Esophagus (tissue), 2 donors: ENCODE measurements at regions not wholly inside any gene's neighbourhood (a gene's known extent, or its start where the extent isn't known, plus 50 kb on each side); places are given as distances from the start of the nearest gene placed in this dataset.
A peak's percentile ranks its signal among the peaks of the same experiment; 100 is the strongest.
"Not testable (repeated sequence)": the region's sequence is repeated elsewhere in the genome, so short reads cannot be mapped to it uniquely, and the experiment has no call there.

Source experiments
- H3K27ac ChIP-seq, 2 donors: one replicate each; pipeline ENCODE4 v1.5.1; 2013; ENCODE audit warnings: low read depth in 2 of 2, mild to moderate bottlenecking in 2 of 2, inconsistent platforms in 1 of 2, low read length in 1 of 2, moderate library complexity in 1 of 2
- H3K27me3 ChIP-seq, 2 donors: one replicate each; pipeline ENCODE4 v1.6.1; 2013; ENCODE audit warnings: low read length in 2 of 2, control low read depth in 1 of 2, mild to moderate bottlenecking in 1 of 2; ENCODE audit not compliant: insufficient read depth in 2 of 2, control insufficient read depth in 1 of 2
- H3K36me3 ChIP-seq, 2 donors: one replicate each; pipeline ENCODE4 v1.6.1; 2013; ENCODE audit warnings: low read length in 1 of 2; ENCODE audit not compliant: control insufficient read depth in 2 of 2, insufficient read depth in 2 of 2
- H3K4me1 ChIP-seq, 2 donors: one replicate each; pipeline ENCODE4 v1.6.1; 2013; ENCODE audit warnings: low read length in 1 of 2; ENCODE audit not compliant: control insufficient read depth in 2 of 2, insufficient read depth in 2 of 2
- H3K4me3 ChIP-seq, 2 donors: one replicate each; pipeline ENCODE4 v1.5.1; 2013; ENCODE audit warnings: low read length in 2 of 2, mild to moderate bottlenecking in 2 of 2, low read depth in 1 of 2, moderate library complexity in 1 of 2
- H3K9me3 ChIP-seq, 2 donors: one replicate each; pipeline ENCODE4 v1.6.1; 2013; ENCODE audit warnings: mild to moderate bottlenecking in 2 of 2, low read depth in 1 of 2, low read length in 1 of 2, moderate library complexity in 1 of 2; ENCODE audit not compliant: control insufficient read depth in 2 of 2, insufficient read depth in 1 of 2
- WGBS, 2 donors: extraction: QIAGEN DNeasy Blood & Tissue Kit; methylation state at CpG; one replicate each; pipeline ENCODE4 v1.1.7; 2013; 5-methylcytosine and 5-hydroxymethylcytosine counted together
- donor health status: healthy with polysubstance abuse.
- donor health status: Bipolar disorder and iron deficiency.

DNA sequence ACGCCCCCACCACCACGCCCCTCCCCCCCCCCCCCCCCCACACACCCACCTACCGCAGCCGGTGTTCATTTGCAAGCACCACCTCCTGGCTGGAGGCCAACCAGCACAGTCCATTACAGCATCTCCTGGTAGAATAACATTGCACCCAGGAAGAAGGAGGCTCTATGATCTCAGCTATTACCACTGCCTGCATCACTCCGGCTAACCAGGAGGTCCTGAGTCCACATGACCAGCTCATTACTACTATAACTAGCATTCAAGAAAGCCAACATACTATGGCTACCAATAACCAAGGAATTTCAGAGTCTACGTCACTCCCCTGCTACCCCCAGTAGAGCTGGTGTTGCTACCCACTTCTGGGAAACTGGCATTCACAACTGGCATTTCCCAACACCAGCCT, 81.1 kb upstream of the ALOX12 start:
- Histone ChIP-seq H3K4me3 (no peak overlapping the region), H3K9me3 (no peaks in the 10 kb centered on the region), H3K27me3 (no peaks in the 10 kb centered on the region), H3K4me1 (no peaks in the 10 kb centered on the region), H3K27ac (no peak overlapping the region), H3K36me3 (no peaks in the 10 kb centered on the region)
- WGBS, 2 donors = 44% methylated on average over 4 to 6 of the region's 6 CpGs

DNA sequence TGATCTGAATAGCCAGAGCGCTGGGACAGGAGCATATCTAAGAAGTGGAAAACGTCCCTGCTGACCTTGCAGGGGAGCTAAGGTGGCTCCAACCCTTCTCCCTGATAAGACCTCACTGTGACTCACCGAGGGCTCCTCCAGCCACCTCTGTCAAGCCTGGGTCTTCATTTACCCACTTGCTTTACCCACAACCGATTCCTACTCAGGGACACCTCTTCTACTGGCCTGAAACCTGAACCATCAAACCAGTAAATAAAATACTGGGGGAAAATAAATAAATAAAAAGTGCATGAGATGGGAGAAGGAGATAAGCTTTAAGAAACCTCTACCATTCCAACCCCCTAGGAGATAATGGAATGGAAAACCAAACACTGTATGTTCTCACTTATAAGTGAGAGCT, 80.2 kb upstream of the ALOX12 start:
- Histone ChIP-seq H3K27me3 (no peaks in the 10 kb centered on the region), H3K4me3 (no peak overlapping the region), H3K4me1 (no peaks in the 10 kb centered on the region), H3K36me3 (no peaks in the 10 kb centered on the region), H3K9me3 (no peaks in the 10 kb centered on the region), H3K27ac (no peak overlapping the region)
- WGBS, 2 donors = 78 to 87% methylated on average over 4 of the region's 4 CpGs

DNA sequence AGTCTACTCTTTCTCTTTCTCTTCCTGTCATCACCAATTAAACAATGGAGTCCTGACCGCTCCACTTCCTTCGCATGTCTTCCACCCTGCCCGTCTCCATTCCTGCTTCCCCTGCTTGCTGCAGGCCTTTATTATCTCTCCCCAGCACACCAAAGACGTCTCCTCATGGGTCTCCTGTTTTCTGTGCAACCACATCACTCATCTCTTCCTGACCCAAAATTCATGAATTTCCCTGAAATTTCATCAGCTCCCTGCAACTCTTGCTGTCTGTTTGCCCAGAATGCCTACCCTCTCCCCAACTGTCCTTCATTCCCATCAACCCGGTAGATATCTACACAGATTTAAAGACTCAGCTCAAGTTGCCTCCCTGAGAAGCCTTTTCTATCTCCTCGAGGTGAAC, 76.7 kb upstream of the ALOX12 start:
- Histone ChIP-seq H3K9me3 (no peaks in the 10 kb centered on the region), H3K36me3 (no peaks in the 10 kb centered on the region), H3K27me3 (no peaks in the 10 kb centered on the region), H3K4me3 (no peak overlapping the region), H3K4me1 (no peaks in the 10 kb centered on the region), H3K27ac (no peak overlapping the region)
- WGBS, 2 donors = 75% methylated on average over 6 of the region's 6 CpGs

DNA sequence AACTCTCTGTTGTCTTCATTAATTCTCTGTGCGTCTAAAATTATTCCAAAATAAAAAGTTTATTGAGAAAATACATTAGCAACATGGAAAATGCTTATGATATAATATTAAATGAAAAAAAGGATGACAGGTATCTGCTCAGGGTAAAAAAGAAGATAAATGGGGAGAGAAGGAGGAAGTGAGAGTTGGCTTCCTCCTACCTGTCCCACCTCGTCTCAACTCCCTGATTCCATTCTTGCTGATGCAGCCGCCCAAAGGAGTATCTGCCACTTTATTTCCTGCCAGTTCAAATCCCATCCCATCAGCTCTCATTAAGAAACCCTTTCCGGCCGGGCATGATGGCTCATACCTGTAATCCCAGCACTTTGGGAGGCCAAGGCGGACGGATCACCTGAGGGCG, 72.5 kb upstream of the ALOX12 start:
- no peaks in the 10 kb centered on the region for H3K4me1 ChIP-seq
- peak overlapping the region in 1 of 2 donors; percentile 7 for H3K27ac ChIP-seq
- H3K4me3 ChIP-seq = no peak overlapping the region
- H3K27me3 ChIP-seq = no peaks in the 10 kb centered on the region
- WGBS, 2 donors = 80 to 81% methylated on average over 8 of the region's 8 CpGs
- H3K36me3 ChIP-seq = no peaks in the 10 kb centered on the region
- H3K9me3 ChIP-seq = no peaks in the 10 kb centered on the region

DNA sequence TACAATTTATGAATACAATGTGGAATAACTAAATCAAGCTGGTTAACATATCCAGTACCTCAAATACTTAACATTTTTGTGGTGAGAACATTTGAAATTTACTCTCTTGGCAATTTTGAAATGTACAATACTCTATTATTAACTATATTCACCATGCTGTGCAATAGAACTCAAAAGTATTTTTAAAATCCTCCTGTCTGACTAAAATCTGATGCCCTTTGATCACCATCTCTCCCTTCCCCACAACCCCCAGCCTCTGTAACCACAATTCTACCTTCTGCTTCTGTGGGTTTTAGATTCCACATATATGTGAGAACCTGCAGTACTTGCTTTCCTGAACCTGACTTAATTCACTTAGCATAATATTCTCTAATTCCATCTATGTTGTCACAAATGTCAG, 71.6 kb upstream of the ALOX12 start:
- H3K4me3 ChIP-seq = no peak overlapping the region
- H3K27me3 ChIP-seq = no peaks in the 10 kb centered on the region
- no peaks in the 10 kb centered on the region for H3K4me1 ChIP-seq
- no peaks in the 10 kb centered on the region for H3K9me3 ChIP-seq
- no peak overlapping the region for H3K27ac ChIP-seq
- no peaks in the 10 kb centered on the region for H3K36me3 ChIP-seq

DNA sequence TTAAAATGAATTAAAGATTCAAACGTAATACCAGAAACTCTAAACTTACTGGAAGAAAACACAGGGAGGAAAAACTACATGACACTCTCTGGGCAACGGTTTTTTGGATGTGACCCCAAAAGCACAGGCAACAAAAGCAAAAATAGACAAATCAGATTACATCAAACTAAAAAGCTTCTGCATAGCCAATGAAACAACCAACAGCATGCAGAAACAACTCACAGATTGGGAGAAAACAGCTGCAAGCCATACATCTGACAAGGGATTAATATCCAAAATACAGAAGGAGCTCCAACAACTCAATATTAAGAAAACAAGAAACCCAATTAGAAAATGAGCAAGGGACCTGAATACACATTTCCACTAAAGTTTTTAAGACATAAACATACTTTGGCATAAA, 69.2 kb upstream of the ALOX12 start:
- H3K4me3 ChIP-seq = no peak overlapping the region
- no peaks in the 10 kb centered on the region for H3K27me3 ChIP-seq
- no peaks in the 10 kb centered on the region for H3K9me3 ChIP-seq
- H3K4me1 ChIP-seq = no peaks in the 10 kb centered on the region
- WGBS, 2 donors = 57 to 68% methylated on average over 2 of the region's 2 CpGs
- H3K36me3 ChIP-seq = no peaks in the 10 kb centered on the region
- no peak overlapping the region for H3K27ac ChIP-seq

DNA sequence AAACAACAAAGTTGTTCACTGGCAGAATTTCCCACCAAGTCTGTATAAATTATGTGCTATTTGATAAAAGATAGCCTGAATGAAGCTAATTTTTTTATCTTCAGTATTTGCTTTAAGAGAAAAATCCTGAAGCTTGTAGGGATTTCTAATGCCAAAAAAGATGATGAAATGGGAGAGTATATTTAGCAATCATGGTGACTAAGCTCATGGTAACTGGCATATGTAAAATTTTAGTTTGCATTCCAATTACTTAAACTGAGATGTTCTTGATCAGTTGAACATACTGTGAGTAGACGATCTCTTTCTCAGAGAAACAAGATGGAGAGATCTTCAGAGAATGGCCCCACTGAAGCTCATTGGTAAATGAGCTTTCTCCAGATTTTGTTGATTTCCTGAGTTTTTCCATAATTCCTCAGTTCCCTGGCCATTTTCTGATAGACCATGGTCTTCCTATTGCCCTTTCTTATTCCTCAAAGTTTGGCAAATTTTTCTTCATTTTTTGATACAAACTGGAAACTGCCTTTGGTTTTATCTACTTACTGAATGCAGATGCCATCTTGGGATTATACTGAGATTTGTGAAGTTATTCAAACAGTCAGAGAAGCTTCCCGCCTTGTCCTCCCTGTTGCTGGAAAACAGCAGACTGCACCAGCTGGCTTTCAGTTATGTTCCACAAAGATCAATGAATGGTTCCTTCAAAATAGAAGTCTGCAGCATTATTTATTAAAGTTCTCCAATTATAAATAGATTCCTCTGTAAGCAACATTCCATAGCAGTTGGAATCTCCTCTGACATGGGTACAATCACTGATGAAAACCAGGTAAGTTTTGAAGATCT, 68.3 kb upstream of the ALOX12 start:
- 55 to 65% methylated on average over 2 of the region's 2 CpGs for WGBS, 2 donors
- Histone ChIP-seq H3K36me3 (no peaks in the 10 kb centered on the region), H3K4me1 (no peaks in the 10 kb centered on the region)

DNA sequence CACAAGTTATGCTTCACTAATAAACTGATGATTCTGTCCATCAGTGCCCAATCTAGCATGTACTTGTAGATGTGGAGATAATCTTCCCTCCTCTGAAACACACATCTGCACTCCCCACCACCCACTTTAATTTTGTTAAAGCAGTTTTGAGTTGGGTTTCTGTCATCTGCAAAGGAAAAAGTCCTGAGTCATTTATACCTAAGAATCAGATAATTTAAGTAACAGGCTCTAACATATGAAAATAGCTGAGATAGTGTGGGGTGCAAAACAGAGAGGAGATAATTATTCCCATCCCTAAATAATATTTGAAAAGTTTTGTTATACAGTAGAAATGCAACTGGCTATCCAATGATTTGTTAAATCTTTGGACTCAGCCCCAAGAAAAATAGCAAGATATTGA, 67.7 kb upstream of the ALOX12 start:
- H3K4me3 ChIP-seq = no peak overlapping the region
- no peak overlapping the region for H3K27ac ChIP-seq
- H3K9me3 ChIP-seq = no peaks in the 10 kb centered on the region

More for the DNA sequence above, 68.3 kb upstream of the ALOX12 start:
- Histone ChIP-seq H3K4me3 (no peak overlapping the region), H3K27ac (no peak overlapping the region), H3K9me3 (no peaks in the 10 kb centered on the region), H3K27me3 (no peaks in the 10 kb centered on the region)

DNA sequence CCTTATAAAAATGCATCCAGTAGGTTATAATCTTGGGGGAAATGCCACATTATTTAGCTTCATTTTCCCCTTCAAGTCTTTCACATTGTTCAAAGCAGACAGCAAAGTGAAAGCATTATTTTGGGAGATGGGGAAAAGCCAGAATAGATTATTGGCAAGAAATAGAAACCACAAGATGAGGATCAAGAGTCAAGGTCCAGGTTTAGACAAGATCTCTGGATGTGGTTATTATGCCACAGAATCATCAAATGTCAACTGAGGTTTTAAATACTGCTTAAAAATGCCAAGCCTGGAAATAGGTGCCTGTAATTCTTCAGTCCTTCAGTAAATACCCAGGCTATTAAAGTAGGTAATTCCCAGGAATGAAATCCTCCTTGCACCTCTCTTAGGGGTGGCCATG, 65.1 kb upstream of the ALOX12 start:
- no peaks in the 10 kb centered on the region for H3K36me3 ChIP-seq
- no peaks in the 10 kb centered on the region for H3K4me1 ChIP-seq
- no peak overlapping the region for H3K27ac ChIP-seq
- no peak overlapping the region for H3K4me3 ChIP-seq
- no peaks in the 10 kb centered on the region for H3K9me3 ChIP-seq
- H3K27me3 ChIP-seq = no peaks in the 10 kb centered on the region

More for the DNA sequence above, 67.7 kb upstream of the ALOX12 start:
- Histone ChIP-seq H3K4me1 (no peaks in the 10 kb centered on the region), H3K36me3 (no peaks in the 10 kb centered on the region), H3K27me3 (no peaks in the 10 kb centered on the region)

DNA sequence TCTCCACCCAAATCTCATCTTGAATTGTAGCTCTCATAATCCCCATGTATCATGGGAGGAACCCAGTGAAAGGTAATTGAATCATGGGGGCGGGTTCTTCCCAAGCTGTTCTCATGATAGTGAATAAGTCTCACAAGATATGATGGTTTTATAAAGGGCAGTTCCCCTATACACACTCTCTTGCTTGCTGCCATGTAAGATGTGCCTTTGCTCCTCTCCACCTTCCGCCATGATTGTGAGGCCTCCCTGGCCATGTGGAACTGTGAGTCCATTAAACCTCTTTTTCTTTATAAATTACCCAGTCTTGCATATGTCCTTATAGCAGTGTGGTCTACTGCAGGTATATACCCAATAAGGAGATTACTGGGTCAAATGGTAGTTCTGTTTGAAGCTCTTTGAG, 61.3 kb upstream of the ALOX12 start:
- not testable (repeated sequence) for H3K9me3 ChIP-seq, H3K36me3 ChIP-seq, H3K27me3 ChIP-seq, H3K4me3 ChIP-seq, H3K4me1 ChIP-seq, H3K27ac ChIP-seq
- WGBS, 2 donors = 63 to 77% methylated on average over 2 of the region's 2 CpGs
